SK-N-SH (cell line): ENCODE measurements at regions not wholly inside any gene's neighbourhood (a gene's known extent, or its start where the extent isn't known, plus 50 kb on each side); places are given as distances from the start of the nearest gene placed in this dataset.

Source experiments
- CTCF ChIA-PET: fragments of 300-600, 350-600 bp; formaldehyde crosslinking; extraction: SDS; loops from one replicate; lab custom pipeline; 2021; lab: Yijun Ruan, JAX
- POLR2A ChIA-PET: fragments of 350-600 bp; sonication (Branson Sonifier 250); formaldehyde crosslinking; extraction: SDS; loops from one replicate; lab custom pipeline; 2020; ENCODE audit warnings: antibody characterized with exemption, inconsistent platforms; lab: Yijun Ruan, JAX
- DNase-seq: peaks from one replicate; pipeline ENCODE4 v3.0.0; 2012
- H2AFZ ChIP-seq: fragments of 200-600 bp; sonication (generic); 2 replicates; pipeline ENCODE4 v1.8.1; 2016; ENCODE audit warnings: antibody characterized with exemption, mild to moderate bottlenecking, low read depth
- H3F3A ChIP-seq: fragments of 200-600 bp; sonication (generic); replicated peaks from 2 replicates; pipeline ENCODE3; 2016; ENCODE audit warnings: antibody characterized with exemption, mild to moderate bottlenecking; ENCODE audit not compliant: insufficient read depth
- H3K27ac ChIP-seq, 2 experiments: fragments of 200-500 bp in 1 of 2; fragments of 200-600 bp in 1 of 2; sonication (Bioruptor generic) in 1 of 2; sonication (generic), shearing (Covaris generic) in 1 of 2; 2 replicates each; pipeline versions ENCODE4 v1.5.1 to v1.6.1; 2014 to 2016; ENCODE audit warnings: low read depth in 2 of 2, inconsistent platforms in 1 of 2, low read length in 1 of 2, mild to moderate bottlenecking in 1 of 2, mixed read lengths in 1 of 2
- H3K27me3 ChIP-seq: fragments of 200-600 bp; sonication (generic), shearing (Covaris generic); 2 replicates; pipeline ENCODE4 v1.6.1; 2016; ENCODE audit warnings: mixed run types; ENCODE audit not compliant: insufficient read depth
- H3K36me3 ChIP-seq, 2 experiments: fragments of 200-500 bp in 1 of 2; fragments of 200-600 bp in 1 of 2; sonication (Bioruptor generic) in 1 of 2; sonication (generic) in 1 of 2; replicated peaks in 1 of 2; 2 replicates each; pipeline versions ENCODE3 to v1.5.1; 2014 to 2016; ENCODE audit warnings: low read length in 1 of 2, mild to moderate bottlenecking in 1 of 2; ENCODE audit not compliant: insufficient read depth in 2 of 2, control insufficient read depth in 1 of 2
- H3K4me1 ChIP-seq, 2 experiments: fragments of 200-500 bp in 1 of 2; fragments of 200-600 bp in 1 of 2; sonication (Bioruptor generic) in 1 of 2; sonication (generic), shearing (Covaris generic) in 1 of 2; 2 replicates each; pipeline versions ENCODE4 v1.5.1 to v1.6.1; 2014 to 2016; ENCODE audit warnings: low read depth in 1 of 2, low read length in 1 of 2, mixed run types in 1 of 2; ENCODE audit not compliant: insufficient read depth in 2 of 2, control insufficient read depth in 1 of 2
- H3K4me2 ChIP-seq: fragments of 200-600 bp; sonication (generic), shearing (Covaris generic); 2 replicates; pipeline ENCODE4 v1.6.1; 2017; ENCODE audit warnings: mixed run types
- H3K4me3 ChIP-seq, 2 experiments: fragments of 200-500 bp in 1 of 2; fragments of 200-600 bp in 1 of 2; sonication (Bioruptor generic) in 1 of 2; sonication (generic), shearing (Covaris generic) in 1 of 2; 2 replicates each; pipeline versions ENCODE4 v1.5.1 to v1.8.1; 2014 to 2016; ENCODE audit warnings: low read depth in 2 of 2, inconsistent platforms in 1 of 2, low read length in 1 of 2, mild to moderate bottlenecking in 1 of 2, mixed read lengths in 1 of 2, moderate library complexity in 1 of 2
- H3K79me2 ChIP-seq: fragments of 200-600 bp; sonication (generic); 2 replicates; pipeline ENCODE4 v1.8.1; 2017; ENCODE audit warnings: mild to moderate bottlenecking; ENCODE audit not compliant: insufficient read depth
- H3K9ac ChIP-seq: fragments of 200-600 bp; sonication (generic); 2 replicates; pipeline ENCODE4 v1.6.1; 2017; ENCODE audit warnings: mixed run types
- H3K9me2 ChIP-seq: fragments of 200-600 bp; sonication (generic); 2 replicates; pipeline ENCODE4 v1.6.1; 2017; ENCODE audit warnings: mixed run types
- H3K9me3 ChIP-seq: fragments of 200-600 bp; sonication (generic); 2 replicates; pipeline ENCODE4 v1.6.1; 2017; ENCODE audit warnings: mixed run types, mild to moderate bottlenecking, moderate library complexity
- H4K20me1 ChIP-seq: fragments of 200-600 bp; sonication (generic); 2 replicates; pipeline ENCODE4 v1.6.1; 2017; ENCODE audit warnings: mild to moderate bottlenecking, mixed run types; ENCODE audit not compliant: insufficient read depth
- CHD2 ChIP-seq: fragments of 150-350 bp; IDR thresholded peaks from 2 replicates; pipeline ENCODE4 v1.6.1; 2018; ENCODE audit warnings: low read length; ENCODE audit not compliant: partially characterized antibody
- CTCF ChIP-seq: fragments of 200-600 bp; sonication (generic); IDR thresholded peaks from 2 replicates; pipeline ENCODE4 v1.6.1; 2017; ENCODE audit warnings: antibody characterized with exemption, mild to moderate bottlenecking, moderate library complexity
- ELF1 ChIP-seq: IDR thresholded peaks from 2 replicates; pipeline ENCODE4 v1.4.0; 2012
- EP300 ChIP-seq, 2 experiments: IDR thresholded peaks; 2 replicates each; pipeline versions ENCODE4 v1.4.0 to v1.6.1; 2012; ENCODE audit warnings: borderline replicate concordance in 1 of 2, low read depth in 1 of 2, low read length in 1 of 2
- EZH2phosphoT487 ChIP-seq: fragments of 200-600 bp; sonication (generic); IDR thresholded peaks from 2 replicates; pipeline ENCODE4 v1.6.1; 2017; ENCODE audit warnings: low read depth, mixed run types, mild to moderate bottlenecking, antibody characterized with exemption, moderate library complexity, borderline replicate concordance
- FOSL2 ChIP-seq: IDR thresholded peaks from 2 replicates; pipeline ENCODE4 v1.4.0; 2012; ENCODE audit warnings: low read depth, mild to moderate bottlenecking, moderate library complexity, borderline replicate concordance
- FOXJ3 ChIP-seq: sonication (generic); formaldehyde crosslinking; IDR thresholded peaks from 2 replicates; pipeline ENCODE4 v1.5.1; 2020; ENCODE audit warnings: mild to moderate bottlenecking, missing genetic modification reagents
- GABPA ChIP-seq: IDR thresholded peaks from 2 replicates; pipeline ENCODE4 v1.4.0; 2012; ENCODE audit warnings: low read depth, mild to moderate bottlenecking
- GATA2 ChIP-seq: sonication (generic); formaldehyde crosslinking; IDR thresholded peaks from 2 replicates; pipeline ENCODE4 v1.5.0; 2020; ENCODE audit warnings: mild to moderate bottlenecking, missing genetic modification reagents
- JUND ChIP-seq: IDR thresholded peaks from 2 replicates; pipeline ENCODE4 v1.4.0; 2012
- MAX ChIP-seq: IDR thresholded peaks from 2 replicates; pipeline ENCODE4 v1.4.0; 2012; ENCODE audit warnings: low read depth
- MXI1 ChIP-seq: IDR thresholded peaks from 2 replicates; pipeline ENCODE4 v1.6.1; 2012; ENCODE audit warnings: mild to moderate bottlenecking, low read depth, low read length, improper control_type of control experiment
- NFIC ChIP-seq: IDR thresholded peaks from 2 replicates; pipeline ENCODE4 v1.4.0; 2012; ENCODE audit warnings: borderline replicate concordance
- NRF1 ChIP-seq: IDR thresholded peaks from 2 replicates; pipeline ENCODE4 v1.6.1; 2012; ENCODE audit warnings: low read depth, mild to moderate bottlenecking, low read length
- POLR2AphosphoS5 ChIP-seq: IDR thresholded peaks from 2 replicates; pipeline ENCODE4 v1.6.1; 2012; ENCODE audit warnings: low read depth, low read length
- RAD21 ChIP-seq: IDR thresholded peaks from 2 replicates; pipeline ENCODE4 v1.6.1; 2012; ENCODE audit warnings: mild to moderate bottlenecking, low read length
- REST ChIP-seq: IDR thresholded peaks from 2 replicates; pipeline ENCODE4 v1.6.1; 2012; ENCODE audit warnings: mild to moderate bottlenecking, low read depth, low read length, moderate library complexity
- RFX5 ChIP-seq: IDR thresholded peaks from 2 replicates; pipeline ENCODE4 v1.6.1; 2012; ENCODE audit warnings: mild to moderate bottlenecking, improper control_type of control experiment, low read length
- RXRA ChIP-seq: IDR thresholded peaks from 2 replicates; pipeline ENCODE4 v1.4.0; 2012; ENCODE audit warnings: low read depth, mild to moderate bottlenecking, borderline replicate concordance
- TCF12 ChIP-seq: IDR thresholded peaks from 2 replicates; pipeline ENCODE4 v1.4.0; 2012
- TEAD4 ChIP-seq: IDR thresholded peaks from 2 replicates; pipeline ENCODE4 v1.4.0; 2012; ENCODE audit warnings: mild to moderate bottlenecking, borderline replicate concordance; ENCODE audit not compliant: insufficient read depth
- USF2 ChIP-seq: fragments of 150-350 bp; IDR thresholded peaks from 2 replicates; pipeline ENCODE4 v1.6.1; 2017; ENCODE audit warnings: antibody characterized with exemption, low read length, low read depth, borderline replicate concordance
- YY1 ChIP-seq: IDR thresholded peaks from 2 replicates; pipeline ENCODE4 v1.4.0; 2012; ENCODE audit warnings: low read depth, mild to moderate bottlenecking
- WGBS: methylation state at CpG from one replicate; pipeline ENCODE4 v1.1.6; 2017; ENCODE audit warnings: low lambda C conversion rate; 5-methylcytosine and 5-hydroxymethylcytosine counted together

- TF ChIP-seq EP300 (IDR thresholded peaks at IDR 0.05; ENCODE audit: borderline replicate concordance in 1 of 2, low read depth in 1 of 2, low read length in 1 of 2) (no peak), FOSL2 (no peak), RXRA (no peak), EZH2phosphoT487 (no peak), GATA2 (CRISPR knock-in tag) (no peak)
- TF ChIP-seq, all 33 proteins: peak for 0
Measured at GRCh38 chr7:21175714-21176113, 252.2 kb upstream of the SP4 start (continued).

- DNase-seq = no peak
- CTCF ChIA-PET = interaction anchor here (0.9 kb wide), 1 partner anchor 14 kb away, joined by 3 read pairs; no protein-coding TSS in a partner anchor
- WGBS = 5% methylated on average over 6 of the region's 6 CpGs
Measured at GRCh38 chr7:21184942-21185652, 242.8 kb upstream of the SP4 start.

More at GRCh38 chr7:21184942-21185652, 242.8 kb upstream of the SP4 start:
- Histone ChIP-seq H3K9me3 (no peaks in the 10 kb centered on the region), H3K4me3 (no peak overlapping the region), H2AFZ (no peak overlapping the region), H3K36me3 (no peaks in the 10 kb centered on the region), H3K9ac (no peak overlapping the region), H3K4me2 (no peak overlapping the region), H3K9me2 (no peaks in the 10 kb centered on the region), H3K79me2 (no peaks in the 10 kb centered on the region), H3K27me3 (peaks cover 8% of the 10 kb centered on the region; the same call in 1 of the 2 replicates), H3F3A (no peaks in the 10 kb centered on the region), H4K20me1 (no peaks in the 10 kb centered on the region), H3K4me1 (no peaks in the 10 kb centered on the region), H3K27ac (no peak overlapping the region)
- TF ChIP-seq NRF1 (no peak), JUND (no peak), RAD21 (no peak), RFX5 (no peak), REST (no peak), FOXJ3 (CRISPR knock-in tag) (no peak), POLR2AphosphoS5 (no peak), TEAD4 (no peak), MAX (no peak), EZH2phosphoT487 (no peak), USF2 (no peak), MXI1 (no peak), YY1 (no peak), ELF1 (no peak), RXRA (no peak), CHD2 (no peak), CTCF (no peak), GABPA (no peak), NFIC (no peak), TCF12 (no peak)
- POLR2A ChIA-PET = no interaction called here
